HG03139 (cell line): ENCODE measurements at regions not wholly inside any gene's neighbourhood (a gene's known extent, or its start where the extent isn't known, plus 50 kb on each side); places are given as distances from the start of the nearest gene placed in this dataset.
"Not testable (repeated sequence)": the region's sequence is repeated elsewhere in the genome, so short reads cannot be mapped to it uniquely, and the experiment has no call there.

ENCODE experiments used
- ATAC-seq: cut with Tn5 transposase; IDR thresholded peaks from one replicate; pipeline ENCODE4 v1.9.1; 2021; ENCODE audit not compliant: unreplicated experiment

DNA sequence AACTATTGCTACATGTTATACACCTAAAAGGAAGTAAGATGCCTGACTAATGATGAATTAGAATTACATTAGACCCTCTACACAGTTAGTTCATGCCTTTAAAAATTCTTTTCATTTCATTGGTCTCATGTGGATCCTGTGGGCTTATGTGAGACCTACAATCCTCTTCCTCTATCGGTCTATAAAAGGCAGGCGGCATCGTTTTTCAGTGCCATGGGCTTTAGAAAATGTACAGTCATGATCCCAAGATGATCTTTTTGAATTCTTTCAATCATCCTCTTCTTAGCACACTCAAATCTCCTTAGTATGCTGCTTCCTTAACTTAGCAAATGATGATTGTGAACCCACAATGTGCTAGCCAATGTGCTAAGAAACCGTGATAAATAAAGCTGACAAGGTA, 193.9 kb downstream of the ZNF608 start:
- ATAC-seq = no peak

DNA sequence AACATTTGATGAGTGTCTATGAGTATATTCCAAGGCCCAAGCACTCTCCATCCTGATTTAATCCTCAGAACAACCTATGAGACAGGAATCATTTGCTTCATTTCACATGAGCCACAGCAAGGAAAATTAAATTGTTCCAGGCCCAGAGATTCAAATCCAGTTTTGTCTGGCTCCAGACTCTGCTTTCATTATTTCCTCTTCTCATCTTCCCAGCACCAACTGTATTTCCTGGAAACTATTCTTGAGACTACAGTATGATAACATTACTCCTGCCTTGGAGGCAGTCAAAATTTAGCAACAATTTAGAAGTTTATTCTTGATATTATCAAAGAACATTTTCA, 194.5 kb downstream of the ZNF608 start:
- ATAC-seq = no peak

DNA sequence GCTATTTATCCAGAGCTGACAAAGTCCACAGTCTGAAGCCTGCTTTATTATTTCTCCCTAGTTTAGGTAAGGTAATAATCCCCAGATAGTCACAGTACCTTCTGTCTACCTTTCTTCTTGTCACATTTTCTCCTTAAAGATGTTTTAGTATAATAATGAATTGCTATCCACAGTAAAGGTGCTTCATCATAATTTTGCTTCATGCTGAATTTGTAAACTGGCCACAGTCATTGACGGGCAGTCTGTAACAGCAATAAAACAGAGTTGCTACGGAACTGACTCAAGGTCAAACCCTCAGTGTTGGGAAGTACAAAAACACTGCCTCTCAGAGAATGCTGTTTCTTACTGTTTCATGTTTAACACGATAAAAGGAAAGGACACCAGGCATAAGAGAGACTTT, 195.7 kb downstream of the ZNF608 start:
- no peak for ATAC-seq

DNA sequence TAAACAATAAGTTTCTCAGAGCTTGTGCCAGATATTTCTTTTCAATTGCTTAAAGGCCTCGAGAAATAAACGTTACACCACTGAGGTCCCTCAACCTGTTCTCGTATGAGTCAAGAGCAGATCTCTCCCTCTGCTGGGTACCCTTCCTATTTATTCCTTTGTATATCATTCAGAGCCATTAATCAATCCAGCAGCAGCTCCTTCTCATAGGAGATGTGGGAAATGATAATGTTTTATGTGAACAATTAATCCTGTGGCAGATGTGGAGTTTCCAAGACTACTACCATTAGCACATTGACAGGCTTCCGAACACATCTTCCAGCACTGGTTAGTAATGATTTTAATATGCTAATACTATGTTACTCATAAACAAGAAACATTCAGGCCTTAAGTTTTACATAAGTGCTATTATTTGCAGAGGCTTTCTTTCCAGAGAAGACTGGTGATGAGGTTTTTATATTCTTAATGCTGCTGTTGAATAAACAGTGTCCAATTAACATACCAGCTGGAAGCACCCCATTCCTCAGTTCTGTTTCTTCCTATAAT, 196.5 kb downstream of the ZNF608 start:
- ATAC-seq = no peak

DNA sequence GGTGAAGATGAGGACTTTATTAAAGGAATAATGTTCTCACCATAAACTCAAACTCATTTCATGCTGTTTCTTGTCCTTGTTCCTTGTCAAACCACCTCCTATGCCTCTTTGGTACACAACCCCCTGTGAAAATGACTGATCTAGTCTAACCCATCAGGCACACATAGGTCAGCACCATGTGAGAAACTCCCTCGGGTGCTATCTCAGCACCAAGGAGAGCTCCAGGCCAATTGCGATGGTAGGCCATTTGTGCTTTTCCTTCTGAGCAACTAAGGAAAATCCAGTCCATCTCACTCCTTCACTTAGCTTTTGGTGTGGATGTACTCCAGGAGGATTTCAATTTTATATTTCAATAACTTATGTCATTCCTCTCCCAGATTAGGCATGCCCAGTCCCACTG, 199.8 kb downstream of the ZNF608 start:
- ATAC-seq = no peak

DNA sequence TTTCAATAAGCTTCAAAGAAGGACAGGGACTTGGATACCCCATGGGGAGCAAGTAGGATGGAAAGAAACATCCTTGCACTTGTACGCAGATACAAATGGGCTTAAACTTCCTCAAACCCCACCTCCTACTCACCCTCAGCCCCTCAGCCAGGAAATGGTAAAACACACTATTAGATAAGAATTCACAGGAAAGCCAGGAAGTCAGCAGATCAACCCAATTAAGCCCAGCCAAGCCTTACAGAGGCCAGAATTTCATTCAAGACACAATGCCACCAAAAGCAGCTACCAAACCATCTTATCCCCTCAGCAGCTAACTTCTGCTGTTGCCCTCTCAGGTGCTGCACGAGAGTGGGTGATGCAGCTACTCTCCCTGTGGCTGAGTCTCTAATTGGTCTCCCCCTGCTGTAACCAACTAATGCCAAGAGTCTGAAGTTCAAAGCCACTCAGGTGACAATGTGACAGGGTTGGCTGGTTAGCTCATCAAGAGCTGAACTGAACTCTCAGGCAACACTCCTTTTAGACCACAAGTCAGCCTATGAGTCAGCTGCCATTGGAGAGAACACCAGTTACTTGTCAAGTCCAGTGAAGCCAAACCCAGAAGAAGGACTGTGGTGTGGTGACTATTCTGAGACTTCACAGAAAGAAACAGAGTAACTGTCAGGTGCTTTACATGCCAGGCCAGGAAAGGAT, 201.9 kb downstream of the ZNF608 start:
- ATAC-seq = peak; percentile 85

DNA sequence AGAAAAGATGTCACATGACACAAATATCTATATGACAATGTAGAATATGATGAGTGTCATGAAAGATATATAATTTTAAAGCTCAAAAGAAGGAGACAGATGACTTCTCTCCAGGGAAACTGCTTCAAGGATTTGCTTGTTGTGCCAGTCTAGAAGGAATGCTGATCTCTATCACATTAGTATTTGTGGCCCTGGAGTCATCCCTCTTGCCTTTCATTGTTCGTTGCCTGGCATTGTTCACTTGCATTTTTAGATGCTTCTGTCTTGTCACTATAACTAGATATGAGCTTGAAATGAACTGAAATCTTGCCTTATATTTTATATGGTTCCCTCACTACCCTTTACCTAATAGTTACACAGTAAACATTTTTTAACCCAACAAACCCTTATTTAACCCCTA, 207.5 kb downstream of the ZNF608 start:
- no peak for ATAC-seq

DNA sequence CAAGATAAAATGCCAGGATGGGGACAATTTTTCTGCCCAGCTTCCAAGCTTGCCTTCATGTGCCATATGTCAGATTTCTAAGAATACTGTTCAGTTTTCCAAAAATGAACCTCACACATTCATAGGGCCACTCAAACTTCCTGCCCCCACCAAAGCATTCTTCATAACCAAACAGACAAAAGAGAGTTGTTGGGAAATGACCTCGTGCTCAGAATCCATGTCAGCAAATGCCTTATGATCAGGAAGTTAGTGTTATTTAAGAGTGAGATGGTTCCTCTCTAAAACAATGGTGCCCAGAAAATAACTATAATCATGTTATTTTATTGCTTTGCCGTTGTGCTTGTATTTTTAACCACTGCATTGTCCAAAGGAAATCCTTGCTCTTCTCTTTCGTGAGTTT, 208.2 kb downstream of the ZNF608 start:
- no peak for ATAC-seq

DNA sequence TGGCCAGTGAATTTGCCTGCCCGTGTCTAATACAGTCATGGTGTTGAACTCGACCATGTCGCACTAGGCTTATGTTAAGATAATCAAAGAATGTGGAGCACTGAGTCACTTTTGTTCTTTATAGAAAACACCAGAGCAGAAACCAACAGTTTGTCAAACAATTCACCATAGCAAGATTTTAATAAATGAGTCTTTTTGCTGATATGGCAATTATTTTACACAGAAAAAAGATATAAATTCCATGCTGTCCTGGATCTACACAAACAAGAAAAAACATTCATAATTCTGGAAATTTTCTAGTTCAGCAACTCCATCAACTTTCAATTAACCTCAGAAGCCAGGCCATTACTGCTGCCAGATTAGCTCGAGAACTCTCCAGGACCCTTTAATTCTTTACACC, 208.9 kb downstream of the ZNF608 start:
- no peak for ATAC-seq

DNA sequence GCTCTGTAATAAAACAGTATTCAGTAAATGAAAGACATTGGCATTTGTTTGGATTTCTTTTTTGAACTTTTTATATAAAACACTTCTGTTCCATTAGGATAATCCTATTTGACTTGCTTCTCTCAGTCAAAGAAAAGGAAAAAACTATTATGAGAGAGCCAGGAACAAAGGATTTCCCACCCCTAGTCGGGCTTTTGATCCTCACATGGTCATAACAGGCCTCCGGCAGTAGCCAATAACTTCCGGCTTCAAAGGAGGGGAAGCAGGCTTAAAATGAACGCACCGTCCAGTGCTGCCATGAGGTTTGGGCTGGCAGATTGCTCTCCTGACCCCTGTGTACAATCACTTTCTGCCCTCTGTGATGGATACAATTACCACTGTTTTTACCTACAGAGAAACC, 209.3 kb downstream of the ZNF608 start:
- ATAC-seq = no peak

DNA sequence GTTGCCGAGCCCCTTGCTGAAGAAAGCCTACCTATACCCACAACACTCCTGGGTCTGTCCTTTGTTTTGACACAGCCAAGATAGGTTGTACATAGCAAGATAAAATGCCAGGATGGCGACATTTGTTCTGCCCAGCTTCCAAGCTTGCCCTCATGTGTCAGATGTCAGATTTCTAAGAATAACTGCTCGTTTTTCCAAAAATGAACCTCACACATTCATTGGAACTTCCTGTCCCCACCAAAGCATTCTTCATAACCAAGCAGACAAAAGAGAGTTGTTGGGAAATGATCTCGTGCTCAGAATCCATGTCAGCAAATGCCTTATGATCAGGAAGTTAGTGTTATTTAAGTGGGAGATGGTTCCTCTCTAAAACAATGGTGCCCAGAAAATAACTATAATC, 210.1 kb downstream of the ZNF608 start:
- no peak for ATAC-seq

DNA sequence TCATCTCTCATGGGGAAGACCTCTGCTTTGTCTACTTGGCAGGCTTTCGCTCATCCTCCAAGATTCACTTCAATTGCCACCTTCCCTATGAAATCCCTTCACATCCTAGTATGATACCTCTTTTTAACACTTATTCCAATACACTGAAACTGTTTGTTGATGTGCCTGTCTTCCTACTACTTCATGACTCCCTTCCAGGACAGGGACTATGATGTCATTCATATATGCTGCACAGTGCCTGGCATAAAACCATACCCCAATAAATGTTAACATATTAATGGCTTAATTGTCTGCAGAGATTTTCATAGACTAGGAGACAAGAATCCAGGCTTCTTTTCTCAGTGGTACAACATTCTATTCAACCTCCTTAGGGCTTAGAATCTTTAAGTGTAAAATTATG, 215.5 kb downstream of the ZNF608 start:
- no peak for ATAC-seq

DNA sequence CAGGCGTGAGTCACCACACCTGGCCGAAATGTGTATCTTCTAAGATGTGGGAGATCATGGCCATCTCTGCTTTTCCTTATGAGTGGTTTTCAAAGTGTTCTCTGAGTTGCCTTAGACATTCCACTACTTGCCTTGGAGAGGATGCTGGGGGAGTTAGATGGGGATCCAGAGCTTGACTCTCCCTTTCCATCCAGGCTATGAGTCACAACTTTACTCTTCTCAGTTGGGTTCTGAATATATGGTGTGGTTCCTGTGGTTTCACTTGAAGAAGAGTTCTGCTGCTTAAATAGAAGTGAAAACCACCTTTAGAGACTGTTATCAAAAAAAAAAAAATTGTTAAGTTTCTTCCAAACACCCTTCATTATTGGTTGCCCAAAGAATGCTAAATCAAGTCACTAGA, 217.6 kb downstream of the ZNF608 start:
- no peak for ATAC-seq

DNA sequence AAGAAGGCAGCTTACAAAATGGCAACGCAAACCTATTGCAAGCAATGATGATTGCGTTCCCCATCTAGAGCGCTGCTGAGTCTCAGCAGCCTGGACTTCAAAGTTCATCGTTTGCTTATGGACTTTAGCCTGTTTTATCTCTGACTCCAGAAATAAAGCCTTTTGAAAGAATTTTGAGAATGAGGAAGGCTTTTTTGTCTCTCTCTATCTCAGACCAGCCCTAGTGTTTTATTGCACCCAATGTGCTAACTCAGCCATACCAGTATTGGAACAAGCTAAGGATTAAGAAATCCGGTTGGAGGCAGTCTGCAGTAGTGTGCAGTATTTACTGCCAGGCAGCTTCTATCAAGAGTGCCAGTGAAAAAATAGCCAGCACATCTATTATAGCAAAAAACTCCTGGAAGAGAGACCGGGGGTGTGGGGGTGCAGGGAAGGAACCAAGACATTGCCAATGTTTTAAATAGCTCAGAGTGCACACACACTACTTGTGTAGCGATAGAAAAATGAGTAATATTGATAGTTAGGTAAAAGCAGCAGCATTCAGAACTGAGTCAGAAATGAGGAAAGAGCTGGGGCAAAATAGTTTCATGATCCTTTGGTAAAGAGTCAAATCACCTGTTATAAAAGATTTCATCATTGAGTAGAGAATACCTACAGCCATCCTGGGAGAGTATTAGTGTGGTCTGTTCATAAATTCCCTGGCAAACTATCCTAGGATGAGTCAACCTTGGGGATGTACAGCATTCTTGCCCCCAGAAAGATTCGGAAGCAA, 219.0 kb downstream of the ZNF608 start:
- ATAC-seq = no peak

DNA sequence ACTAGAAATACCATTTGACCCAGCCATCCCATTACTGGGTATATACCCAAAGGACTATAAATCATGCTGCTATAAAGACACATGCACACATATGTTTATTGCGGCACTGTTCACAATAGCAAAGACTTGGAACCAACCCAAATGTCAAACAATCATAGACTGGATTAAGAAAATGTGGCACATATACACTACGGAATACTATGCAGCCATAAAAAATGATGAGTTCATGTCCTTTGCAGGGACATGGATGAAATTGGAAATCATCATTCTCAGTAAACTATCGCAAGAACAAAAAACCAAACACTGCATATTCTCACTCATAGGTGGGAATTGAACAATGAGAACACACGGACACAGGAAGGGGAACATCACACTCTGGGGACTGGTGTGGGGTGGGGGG, 220.4 kb downstream of the ZNF608 start:
- not testable (repeated sequence) for ATAC-seq

DNA sequence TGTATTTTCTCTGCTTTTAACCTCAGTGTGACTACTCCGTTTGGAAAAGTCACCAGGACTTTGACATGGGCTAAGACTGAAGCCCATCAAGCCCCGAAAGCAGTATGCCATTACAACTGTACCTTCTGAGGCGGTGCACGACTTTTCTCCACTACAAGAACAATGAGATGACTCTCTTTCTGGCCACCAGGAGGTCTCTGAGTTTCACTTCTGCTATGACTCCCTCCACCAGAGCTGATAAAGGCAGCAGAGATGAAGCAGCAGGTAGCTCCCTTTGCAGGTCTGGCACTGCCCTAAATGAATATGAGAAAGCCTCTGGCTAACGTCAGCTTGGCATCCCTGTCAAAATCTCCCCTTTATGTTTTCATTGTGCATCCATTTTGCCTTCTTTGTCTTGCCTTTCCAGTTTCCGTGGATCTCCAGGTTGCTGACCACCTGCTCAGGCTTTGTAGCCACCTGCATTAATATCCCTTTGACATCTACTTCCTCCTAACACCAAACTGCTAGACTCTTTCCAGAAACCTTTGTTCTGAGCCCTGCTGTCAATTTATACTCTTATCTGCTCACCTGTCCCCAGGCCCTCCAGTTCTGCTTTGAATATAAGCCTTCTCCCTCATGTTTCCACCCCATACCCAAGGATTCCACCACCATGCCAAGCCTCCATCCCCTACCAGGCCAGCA, 221.7 kb downstream of the ZNF608 start:
- ATAC-seq = peak; percentile 95

DNA sequence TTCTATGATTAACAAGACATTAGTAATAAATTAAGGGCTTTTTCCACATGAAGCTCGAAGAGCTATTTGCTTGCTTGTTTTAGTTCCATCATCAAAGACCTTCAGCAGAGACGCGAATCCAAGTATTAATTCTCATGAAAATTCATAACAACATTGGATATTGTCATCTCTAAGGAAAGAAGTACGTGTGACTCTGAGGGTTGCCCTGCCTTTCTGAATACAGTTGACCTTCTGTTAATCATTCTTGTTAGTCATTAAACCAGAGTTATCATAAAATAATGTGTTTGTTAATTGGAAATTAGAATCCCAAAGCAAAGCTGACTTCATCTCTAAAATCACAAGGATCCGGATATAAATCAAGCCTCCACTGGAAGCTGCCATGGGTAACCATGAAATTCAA, 222.5 kb downstream of the ZNF608 start:
- no peak for ATAC-seq

DNA sequence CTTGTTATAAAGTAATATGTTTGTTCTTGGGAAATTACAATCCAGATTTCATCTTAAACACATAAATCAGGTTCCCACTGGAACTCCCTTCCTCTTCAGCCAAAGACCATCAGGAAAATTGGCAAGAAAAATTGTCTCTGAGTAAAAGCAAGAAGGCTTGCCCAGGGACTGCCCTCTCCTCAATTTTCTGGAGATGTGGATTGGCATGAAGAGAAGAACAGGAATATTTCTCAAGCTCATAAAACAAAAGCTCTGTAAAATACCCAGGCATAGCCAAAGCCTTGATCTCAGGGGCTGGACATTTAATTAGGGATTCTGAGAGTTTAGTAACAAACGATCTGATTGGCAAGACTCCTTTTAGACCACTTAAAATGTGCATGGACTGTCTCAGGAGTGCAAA, 223.4 kb downstream of the ZNF608 start:
- no peak for ATAC-seq

DNA sequence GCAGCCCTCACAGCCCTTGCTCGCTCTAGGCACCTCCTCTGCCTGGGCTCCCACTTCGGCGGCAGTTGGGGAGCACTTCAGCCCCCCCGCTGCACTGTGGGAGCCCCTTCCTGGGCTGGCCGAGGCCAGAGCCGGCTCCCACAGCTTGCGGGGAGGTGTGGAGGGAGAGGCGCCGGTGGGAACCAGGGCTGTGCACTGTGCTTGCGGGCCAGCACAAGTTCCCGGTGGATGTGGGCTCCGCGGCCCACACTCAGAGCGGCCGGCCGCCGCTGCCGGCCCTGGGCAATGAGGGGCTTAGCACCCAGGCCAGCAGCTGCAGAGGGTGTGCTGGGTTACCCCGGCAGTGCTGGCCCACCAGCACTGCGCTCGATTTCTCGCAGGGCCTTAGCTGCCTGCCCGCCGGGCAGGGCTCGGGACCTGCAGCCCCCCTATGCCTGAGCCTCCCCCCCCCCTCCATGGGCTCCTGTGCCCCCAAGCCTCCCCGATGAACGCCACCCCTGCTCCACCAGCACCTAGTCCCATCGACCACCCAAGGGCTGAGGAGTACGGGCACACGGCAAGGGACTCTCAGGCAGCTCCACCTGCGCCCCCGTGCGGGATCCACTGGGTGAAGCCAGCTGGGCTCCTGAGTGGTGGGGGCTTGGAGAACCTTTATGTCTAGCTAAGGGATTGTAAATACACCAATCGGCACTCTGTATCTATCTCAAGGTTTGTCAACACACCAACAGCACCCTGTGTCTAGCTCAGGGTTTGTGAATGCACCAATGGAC, 224.8 kb downstream of the ZNF608 start:
- no peak for ATAC-seq

DNA sequence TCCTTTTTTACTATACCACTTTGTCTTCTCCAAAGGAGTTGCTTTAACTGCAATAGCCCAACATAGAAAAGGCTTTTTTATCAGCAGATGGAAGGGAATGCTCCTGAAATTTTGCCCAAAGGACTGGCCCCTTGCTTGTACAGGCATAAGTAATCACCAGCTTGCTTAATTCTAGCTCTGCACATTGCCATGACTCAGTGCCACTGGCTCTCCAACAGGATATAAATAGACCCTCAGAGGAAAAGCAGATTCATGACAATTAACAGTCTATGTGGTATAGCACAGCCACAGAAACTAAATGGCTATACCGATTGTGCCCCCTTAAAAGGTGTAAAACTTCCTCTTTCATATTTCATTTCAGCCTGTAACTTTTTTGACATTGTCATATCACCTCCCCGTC, 227.0 kb downstream of the ZNF608 start:
- ATAC-seq = peak; percentile 77

DNA sequence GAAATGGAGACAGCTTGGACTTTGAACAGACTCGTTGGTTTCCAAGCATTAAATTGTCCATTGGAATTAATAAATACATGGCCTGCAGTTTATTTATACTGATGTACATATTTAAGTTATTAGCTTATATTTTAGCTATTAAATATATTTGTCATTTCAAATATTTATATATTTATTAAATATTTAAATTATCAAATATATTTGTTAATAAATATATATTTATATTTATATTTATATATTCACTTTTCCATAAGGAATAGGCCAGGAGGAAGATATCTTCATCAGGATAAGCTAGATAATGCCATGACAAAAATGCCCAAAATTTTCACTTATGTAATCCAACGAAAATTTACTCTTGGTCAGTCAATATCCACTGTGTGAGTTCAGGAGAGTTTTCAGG, 229.9 kb downstream of the ZNF608 start:
- ATAC-seq = no peak
